Right lobe of liver (tissue), 6 donors: ENCODE measurements at regions not wholly inside any gene's neighbourhood (a gene's known extent, or its start where the extent isn't known, plus 50 kb on each side); places are given as distances from the start of the nearest gene placed in this dataset.
A peak's percentile ranks its signal among the peaks of the same experiment; 100 is the strongest.

Source experiments
- ATAC-seq, 4 donors: fragments of 200-7000 bp; cut with Tn5 transposase; one replicate each; pipeline ENCODE4 v1.9.1; 2020; ENCODE audit warnings: mild to moderate bottlenecking in 4 of 4, moderate library complexity in 4 of 4
- DNase-seq, 3 donors: peaks; one replicate each; pipeline ENCODE4 v3.0.0-alpha.2; 2020
- H3K27ac ChIP-seq, 3 donors: fragments of 200-600 bp; one replicate each; pipeline ENCODE4 v1.8.0; 2022
- H3K27me3 ChIP-seq, 2 donors: fragments of 200-600 bp; one replicate each; pipeline ENCODE4 v1.8.0; 2022
- H3K36me3 ChIP-seq, 4 donors: fragments of 200-600 bp; sonication (generic) in 1 of 4; one replicate each; pipeline versions ENCODE4 v1.5.1 to v1.8.0; 2017 to 2022; ENCODE audit warnings: control low read depth in 1 of 4
- H3K4me1 ChIP-seq, 4 donors: fragments of 200-600 bp; sonication (generic) in 1 of 4; one replicate each; pipeline versions ENCODE4 v1.5.1 to v1.8.0; 2017 to 2022; ENCODE audit warnings: control low read depth in 1 of 4
- H3K4me3 ChIP-seq, 3 donors: fragments of 200-600 bp; one replicate each; pipeline ENCODE4 v1.8.0; 2022
- H3K9me3 ChIP-seq, 4 donors: fragments of 200-600 bp; sonication (generic) in 1 of 4; one replicate each; pipeline versions ENCODE4 v1.5.1 to v1.8.0; 2017 to 2022; ENCODE audit warnings: control low read depth in 1 of 4
- CTCF ChIP-seq, 4 donors: fragments of 200-600 bp in 3 of 4; fragments of 450-650 bp in 1 of 4; IDR thresholded peaks; one replicate each; pipeline versions ENCODE4 v1.5.1 to v1.8.0; 2016 to 2022; ENCODE audit warnings: antibody characterized with exemption in 4 of 4, mild to moderate bottlenecking in 2 of 4
- POLR2A ChIP-seq: fragments of 450-650 bp; IDR thresholded peaks from one replicate; pipeline ENCODE4 v1.6.1; 2017; ENCODE audit warnings: antibody characterized with exemption, mild to moderate bottlenecking
- WGBS: methylation state at CpG from one replicate; pipeline ENCODE4 v1.1.6; 2018; ENCODE audit warnings: low coverage, low lambda C conversion rate; ENCODE audit not compliant: insufficient coverage; ENCODE audit errors: missing lambda C conversion rate; 5-methylcytosine and 5-hydroxymethylcytosine counted together
- intact Hi-C, 2 donors: fragments of 100-400 bp; cut with DNase I; formaldehyde crosslinking; loops; one replicate each; pipeline versions ENCODE4 v1.11.2 to v1.14.1; 2022
- donor health status: DM: no; HTN: yes; CAD: no.
- donor health status: DM: no; HTN: no; CAD: no.
- donor health status: DM: no; HTN: no; CAD: no.
- donor health status: DM: no; HTN: yes; CAD: no.
- donor health status: DM: no; HTN: yes; CAD: no.

- H3K4me3 ChIP-seq: no peak overlapping the region
- no peaks in the 10 kb centered on the region for H3K9me3 ChIP-seq
- 48% methylated on average over 2 of the region's 5 CpGs for WGBS
- no peak overlapping the region for H3K27ac ChIP-seq
- ATAC-seq: no peak
- TF ChIP-seq POLR2A (no peak), CTCF (IDR thresholded peaks at IDR 0.05) (no peak)
- intact Hi-C loops: no loop called here
- no peaks in the 10 kb centered on the region for H3K36me3 ChIP-seq
- H3K4me1 ChIP-seq: no peaks in the 10 kb centered on the region
- DNase-seq: no peak
- no peaks in the 10 kb centered on the region for H3K27me3 ChIP-seq
These were observed 167.6 kb downstream of the INSIG2 start for GRCh38 chr2:118255771-118256372.

DNA sequence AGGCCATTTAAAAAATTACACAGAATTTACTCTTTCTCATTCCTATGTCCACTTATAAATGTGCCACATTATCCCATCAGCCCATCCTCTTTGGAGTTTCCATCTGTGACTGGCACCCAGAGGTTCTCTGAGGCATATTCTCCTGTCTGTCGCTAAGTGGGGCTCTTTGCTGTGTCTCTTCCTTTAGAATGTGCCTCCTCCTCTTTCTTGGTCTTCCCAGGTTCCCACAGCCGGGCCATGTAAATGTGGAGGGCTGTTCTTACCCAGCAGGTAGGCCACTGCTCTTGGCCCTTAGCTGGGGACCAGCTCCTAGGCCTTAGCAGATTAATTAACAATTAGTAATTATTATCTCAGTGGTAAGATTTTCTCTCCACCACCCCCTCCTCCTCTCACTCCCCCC lies 167.0 kb downstream of the INSIG2 start:
- intact Hi-C loops: no loop called here
- 61% methylated on average over 2 of the region's 2 CpGs for WGBS
- ATAC-seq: no peak
- H3K4me3 ChIP-seq: no peak overlapping the region
- no peak for DNase-seq
- no peaks in the 10 kb centered on the region for H3K27me3 ChIP-seq
- no peaks in the 10 kb centered on the region for H3K4me1 ChIP-seq
- no peak overlapping the region for H3K27ac ChIP-seq
- no peaks in the 10 kb centered on the region for H3K36me3 ChIP-seq
- no peak for TF ChIP-seq CTCF (IDR thresholded peaks at IDR 0.05)
- no peak for TF ChIP-seq POLR2A
- no peaks in the 10 kb centered on the region for H3K9me3 ChIP-seq

DNA sequence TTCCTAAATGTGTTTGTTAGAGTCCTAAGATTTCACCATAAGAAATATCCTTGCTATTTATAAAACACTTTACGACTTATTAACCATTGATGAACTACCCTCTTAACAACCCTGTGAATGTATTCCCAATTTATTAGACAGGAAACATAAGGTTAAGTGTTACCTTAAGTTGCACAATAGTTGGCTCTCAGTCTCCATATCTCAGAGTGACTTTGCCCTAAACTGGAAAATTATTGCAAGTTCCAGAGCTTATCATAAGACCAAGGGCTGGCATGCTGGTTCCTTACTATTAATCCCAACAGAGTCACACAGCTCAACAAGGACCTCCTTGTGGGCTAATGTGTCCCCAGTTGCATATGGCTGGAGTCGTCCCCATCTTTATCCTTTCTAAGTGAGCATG lies 165.8 kb downstream of the INSIG2 start:
- H3K4me1 ChIP-seq: no peaks in the 10 kb centered on the region
- intact Hi-C loops: no loop called here
- ATAC-seq: peak; percentile 50 to 89 (median 65)
- 69% methylated on average over 2 of the region's 2 CpGs for WGBS
- H3K27ac ChIP-seq: no peak overlapping the region
- TF ChIP-seq POLR2A (no peak), CTCF (IDR thresholded peaks at IDR 0.05) (no peak)
- H3K36me3 ChIP-seq: no peaks in the 10 kb centered on the region
- H3K4me3 ChIP-seq: no peak overlapping the region
- no peak for DNase-seq
- no peaks in the 10 kb centered on the region for H3K27me3 ChIP-seq
- H3K9me3 ChIP-seq: no peaks in the 10 kb centered on the region

- WGBS: 73% methylated on average over 3 of the region's 3 CpGs
- TF ChIP-seq CTCF (IDR thresholded peaks at IDR 0.05): no peak
- TF ChIP-seq POLR2A: no peak
- intact Hi-C loops: no loop called here
- H3K36me3 ChIP-seq: no peaks in the 10 kb centered on the region
- H3K4me1 ChIP-seq: no peaks in the 10 kb centered on the region
- ATAC-seq: no peak
- DNase-seq: no peak
- H3K4me3 ChIP-seq: no peak overlapping the region
- no peaks in the 10 kb centered on the region for H3K27me3 ChIP-seq
- H3K9me3 ChIP-seq: no peaks in the 10 kb centered on the region
- H3K27ac ChIP-seq: no peak overlapping the region
These were observed 163.2 kb downstream of the INSIG2 start for GRCh38 chr2:118251427-118251826.

GRCh38 chr2:118250463-118250862 lies 162.2 kb downstream of the INSIG2 start:
- Histone ChIP-seq H3K4me3 (no peak overlapping the region), H3K27me3 (no peaks in the 10 kb centered on the region), H3K4me1 (no peaks in the 10 kb centered on the region), H3K27ac (no peak overlapping the region), H3K36me3 (no peaks in the 10 kb centered on the region), H3K9me3 (no peaks in the 10 kb centered on the region)
- no peak for DNase-seq
- intact Hi-C loops: no loop called here
- TF ChIP-seq POLR2A (no peak), CTCF (IDR thresholded peaks at IDR 0.05) (no peak)
- 56% methylated on average over 5 of the region's 5 CpGs for WGBS
- ATAC-seq: peak in 1 of 4 donors; percentile 27
